Mucosa of descending colon (tissue), 3 donors: ENCODE measurements at regions not wholly inside any gene's neighbourhood (a gene's known extent, or its start where the extent isn't known, plus 50 kb on each side); places are given as distances from the start of the nearest gene placed in this dataset.

Source experiments
- ATAC-seq: fragments of 200-7000 bp; cut with Tn5 transposase; one replicate; pipeline ENCODE4 v1.9.1; 2020; ENCODE audit warnings: mild to moderate bottlenecking, moderate library complexity
- DNase-seq, 3 donors: peaks; one replicate each; pipeline ENCODE4 v3.0.0-alpha.2; 2020
- H3K36me3 ChIP-seq: fragments of 200-600 bp; one replicate; pipeline ENCODE4 v1.8.0; 2021; ENCODE audit warnings: low read depth, mild to moderate bottlenecking
- H3K4me1 ChIP-seq: fragments of 200-600 bp; one replicate; pipeline ENCODE4 v1.8.0; 2021; ENCODE audit warnings: low read depth, mild to moderate bottlenecking
- H3K4me3 ChIP-seq: fragments of 200-600 bp; one replicate; pipeline ENCODE4 v1.8.0; 2021; ENCODE audit warnings: mild to moderate bottlenecking
- H3K9me3 ChIP-seq: fragments of 200-600 bp; one replicate; pipeline ENCODE4 v1.8.0; 2021; ENCODE audit warnings: mild to moderate bottlenecking
- CTCF ChIP-seq: fragments of 200-600 bp; IDR thresholded peaks from one replicate; pipeline ENCODE4 v1.8.0; 2022; ENCODE audit warnings: antibody characterized with exemption, mild to moderate bottlenecking
- intact Hi-C, 2 donors: fragments of 100-400 bp; cut with DNase I in 1 of 2; cut with micrococcal nuclease in 1 of 2; formaldehyde crosslinking; loops; one replicate each; pipeline versions ENCODE4 v1.11.0 to v1.11.1; 2022; cut with DNase I, micrococcal nuclease
- donor health status: DM: no; HTN: no; CAD: no; lungs with moderate emphysema.
- donor health status: DM: no; HTN: no; CAD: no.
- donor health status: DM: no; HTN: yes; CAD: no.

- no peaks in the 10 kb centered on the region for H3K4me1 ChIP-seq
- ATAC-seq (no peak), DNase-seq (no peak)
- no peak for TF ChIP-seq CTCF
- no peak overlapping the region for H3K4me3 ChIP-seq
- intact Hi-C loops, result no loop called here
- no peaks in the 10 kb centered on the region for H3K36me3 ChIP-seq
- no peaks in the 10 kb centered on the region for H3K9me3 ChIP-seq
Observed at GRCh38 chr10:113317489-113317888, 235.4 kb upstream of the HABP2 start.

DNA sequence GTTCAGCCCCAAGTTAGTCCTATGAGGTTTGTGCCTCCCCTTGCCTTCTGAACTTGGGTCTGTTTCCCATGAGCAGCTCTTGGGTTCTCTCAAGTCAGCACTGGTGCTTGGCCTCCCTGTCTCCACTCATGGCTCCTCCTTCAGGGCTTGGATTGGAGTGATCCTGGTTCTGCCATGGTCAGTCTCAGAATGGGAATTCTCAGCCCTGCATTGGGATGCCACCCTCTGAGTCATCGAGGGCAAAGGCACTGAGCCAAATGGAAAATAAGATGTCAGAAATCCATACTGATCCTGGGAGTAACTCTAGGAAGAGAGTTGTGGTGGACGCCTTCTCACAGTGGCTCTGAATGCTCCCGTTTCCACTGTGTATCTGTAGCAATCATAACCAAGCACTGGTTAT, 233.4 kb upstream of the HABP2 start:
- Histone ChIP-seq H3K9me3 (no peaks in the 10 kb centered on the region), H3K4me1 (no peaks in the 10 kb centered on the region), H3K36me3 (no peaks in the 10 kb centered on the region), H3K4me3 (no peak overlapping the region)
- TF ChIP-seq CTCF, result no peak
- intact Hi-C loops, result no loop called here
- ATAC-seq, result no peak
- no peak for DNase-seq

DNA sequence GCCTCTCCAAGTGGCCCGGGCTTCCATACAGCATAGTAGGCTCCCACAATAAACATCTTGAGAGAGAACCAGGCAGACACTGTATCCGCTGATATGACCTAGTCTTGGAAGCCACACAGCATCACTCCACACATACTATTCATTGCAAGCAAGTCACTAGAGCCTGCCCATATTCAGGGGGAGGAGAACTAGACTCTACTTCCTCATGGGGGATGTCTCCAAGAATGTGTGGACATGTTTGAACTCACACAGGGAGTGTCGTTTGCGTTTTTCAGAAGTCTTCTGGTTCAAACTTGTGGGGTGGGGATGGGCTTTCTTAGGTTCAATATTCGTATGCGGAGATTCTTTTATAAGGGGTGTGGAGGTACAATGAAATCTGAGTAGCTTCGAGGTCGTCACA, 232.6 kb upstream of the HABP2 start:
- H3K4me1 ChIP-seq, result no peaks in the 10 kb centered on the region
- H3K9me3 ChIP-seq, result no peaks in the 10 kb centered on the region
- DNase-seq (no peak), ATAC-seq (no peak)
- intact Hi-C loops, result no loop called here
- no peak for TF ChIP-seq CTCF
- H3K36me3 ChIP-seq, result no peaks in the 10 kb centered on the region
- no peak overlapping the region for H3K4me3 ChIP-seq

DNA sequence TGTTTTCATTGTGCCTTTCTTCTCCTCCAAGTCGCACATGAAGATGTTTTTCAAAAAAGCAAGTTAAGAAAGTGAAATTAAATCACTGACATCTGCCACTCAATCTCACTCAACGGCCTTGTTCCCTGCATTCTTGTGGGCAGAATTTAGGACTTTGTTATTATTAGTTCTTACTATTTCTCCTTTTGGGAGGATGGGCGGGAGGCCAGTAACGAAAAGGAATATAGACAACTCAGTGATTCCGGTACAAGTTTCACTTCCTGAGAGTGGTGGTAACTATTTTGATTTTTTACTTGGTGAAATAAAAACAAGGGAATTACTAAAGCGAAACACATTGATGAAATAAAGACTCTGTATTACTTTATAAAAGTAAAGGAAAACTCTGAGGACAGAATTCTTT, 231.9 kb upstream of the HABP2 start:
- Histone ChIP-seq H3K9me3 (no peaks in the 10 kb centered on the region), H3K4me3 (no peak overlapping the region), H3K36me3 (no peaks in the 10 kb centered on the region), H3K4me1 (no peaks in the 10 kb centered on the region)
- DNase-seq, result peak in 1 of 3 donors; percentile 21
- intact Hi-C loops, result no loop called here
- no peak for ATAC-seq
- TF ChIP-seq CTCF, result no peak

DNA sequence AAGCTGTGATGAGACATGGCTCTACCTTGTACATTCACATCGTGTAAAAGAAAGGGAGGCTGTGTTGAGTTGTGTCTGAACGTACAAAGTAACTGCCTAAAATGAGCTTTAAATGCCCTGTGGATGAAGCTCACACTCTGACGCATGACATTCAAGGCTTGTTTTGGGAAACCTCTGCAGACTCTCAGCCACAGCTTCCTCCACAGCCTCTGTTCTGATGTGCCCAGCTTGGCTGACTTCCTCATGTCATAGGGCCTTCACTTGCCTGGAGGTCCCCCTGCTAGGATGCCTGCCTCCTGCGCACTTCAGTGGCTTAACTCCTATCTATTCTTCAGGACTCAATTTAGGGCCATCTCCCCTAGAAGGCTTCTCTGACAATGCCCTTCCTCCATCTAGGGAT, 230.0 kb upstream of the HABP2 start:
- no peaks in the 10 kb centered on the region for H3K9me3 ChIP-seq
- peak; percentile 13 for ATAC-seq
- no peak overlapping the region for H3K4me3 ChIP-seq
- no peaks in the 10 kb centered on the region for H3K36me3 ChIP-seq
- no peaks in the 10 kb centered on the region for H3K4me1 ChIP-seq
- no peak for TF ChIP-seq CTCF
- intact Hi-C loops, result no loop called here
- peak in 1 of 3 donors; percentile 24 for DNase-seq

- no peak for ATAC-seq
Observed at GRCh38 chr10:113323985-113324384, 228.9 kb upstream of the HABP2 start.

More at GRCh38 chr10:113323985-113324384, 228.9 kb upstream of the HABP2 start:
- no peak overlapping the region for H3K4me3 ChIP-seq
- TF ChIP-seq CTCF, result no peak
- no peaks in the 10 kb centered on the region for H3K36me3 ChIP-seq
- no peaks in the 10 kb centered on the region for H3K9me3 ChIP-seq
- no peak for DNase-seq
- no peaks in the 10 kb centered on the region for H3K4me1 ChIP-seq
- intact Hi-C loops, result no loop called here
